ENCODE measurements at regions not wholly inside any gene's neighbourhood (a gene's known extent, or its start where the extent isn't known, plus 50 kb on each side); places are given as distances from the start of the nearest gene placed in this dataset.

DNA sequence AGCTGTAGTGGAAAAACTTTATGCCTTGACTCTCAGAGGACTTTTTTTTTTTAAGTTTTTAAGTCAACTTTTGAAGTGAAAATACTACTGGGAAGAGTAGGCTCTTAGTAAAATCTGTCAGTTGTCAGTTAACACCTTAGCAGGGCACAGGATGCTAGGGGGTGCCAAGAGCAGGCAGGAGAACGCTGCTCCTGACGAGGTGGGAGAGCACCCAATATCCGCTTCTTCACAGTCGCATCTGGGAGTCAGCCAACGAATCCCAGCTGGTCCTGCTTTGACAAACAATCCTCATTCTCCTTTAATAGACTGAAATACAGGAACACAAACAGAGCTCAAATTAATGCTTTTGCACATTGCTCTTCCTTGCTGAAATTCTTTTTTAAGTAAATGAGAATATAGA, 709.5 kb upstream of the ACVR2A start:
- Histone ChIP-seq H3K4me2 (ENCODE audit: low read length, poor library complexity, severe bottlenecking) (no peak overlapping the region), H3K9ac (ENCODE audit: low read length) (no peak overlapping the region), H2AFZ (ENCODE audit: low read depth, low read length) (no peak overlapping the region), H3K4me3 (ENCODE audit: insufficient read depth in 1 of 2, low read depth in 1 of 2, low read length in 2 of 2) (no peak overlapping the region), H3K23ac (ENCODE audit: low read length in 2 of 2) (no peak overlapping the region), H3K18ac (ENCODE audit: low read depth in 1 of 2, low read length in 2 of 2) (no peak overlapping the region), H4K8ac (ENCODE audit: low read length) (no peak overlapping the region), H2BK12ac (ENCODE audit: low read length in 2 of 2) (no peak overlapping the region), H3K4me1 (ENCODE audit: control insufficient read depth, insufficient read depth, low read depth, low read length) (no peaks in the 10 kb centered on the region), H2AK5ac (ENCODE audit: low read length, severe bottlenecking) (no peak overlapping the region), H4K91ac (ENCODE audit: low read length) (no peak overlapping the region), H3K27me3 (ENCODE audit: control insufficient read depth in 1 of 2, insufficient read depth in 1 of 2, low read length in 2 of 2) (no peaks in the 10 kb centered on the region), H3K79me1 (replicated peaks; ENCODE audit: low read length, poor library complexity, severe bottlenecking) (no peaks in the 10 kb centered on the region), H2BK15ac (ENCODE audit: low read depth, poor library complexity, severe bottlenecking) (no peak overlapping the region), H3K36me3 (ENCODE audit: control insufficient read depth in 1 of 2, insufficient read depth in 2 of 2, low read depth in 1 of 2, low read length in 2 of 2) (no peaks in the 10 kb centered on the region), H3K4ac (ENCODE audit: low read depth in 1 of 2, low read length in 2 of 2) (no peak overlapping the region), H3K14ac (ENCODE audit: low read length in 2 of 2) (no peak overlapping the region), H3K9me3 (ENCODE audit: control insufficient read depth, low read length) (no peaks in the 10 kb centered on the region), H3K27ac (ENCODE audit: low read length, poor library complexity, severe bottlenecking) (no peak overlapping the region), H2BK120ac (ENCODE audit: low read depth, low read length) (no peak overlapping the region), H2BK5ac (ENCODE audit: low read depth, low read length, poor library complexity, severe bottlenecking) (no peak overlapping the region)
- 82% methylated on average over 5 of the region's 5 CpGs for WGBS
- DNase-seq = no peak

GRCh38 chr2:147133286-147133908, 711.4 kb upstream of the ACVR2A start:
- no peak for DNase-seq

DNA sequence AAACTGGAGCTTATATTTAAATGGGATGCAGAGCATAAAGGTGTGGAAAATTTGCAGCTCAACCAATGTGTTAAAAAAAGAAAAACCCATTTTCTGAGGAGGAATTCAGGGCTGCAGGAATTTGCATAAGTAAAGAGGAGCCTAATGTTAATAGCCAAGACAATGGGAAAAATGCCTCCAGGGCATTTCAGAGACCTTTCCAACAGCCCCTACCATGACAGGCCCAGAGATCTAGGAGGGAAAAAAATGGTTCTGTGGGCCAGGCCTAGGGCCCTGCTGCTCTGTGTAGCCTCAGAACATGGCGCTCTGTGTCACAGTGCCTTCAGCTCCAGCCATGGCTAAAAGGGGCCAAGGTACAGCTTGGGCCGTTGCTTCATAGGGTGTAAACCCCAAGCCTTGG, 719.7 kb upstream of the ACVR2A start:
- Histone ChIP-seq H2BK12ac (ENCODE audit: low read length in 2 of 2) (no peak overlapping the region), H3K79me1 (replicated peaks; ENCODE audit: low read length, poor library complexity, severe bottlenecking) (no peaks in the 10 kb centered on the region), H2BK120ac (ENCODE audit: low read depth, low read length) (no peak overlapping the region), H3K14ac (ENCODE audit: low read length in 2 of 2) (peak overlapping the region in 1 of 2 experiments; percentile 79), H3K9ac (ENCODE audit: low read length) (no peak overlapping the region), H3K23ac (ENCODE audit: low read length in 2 of 2) (no peak overlapping the region), H3K4me3 (ENCODE audit: insufficient read depth in 1 of 2, low read depth in 1 of 2, low read length in 2 of 2) (no peak overlapping the region), H4K91ac (ENCODE audit: low read length) (no peak overlapping the region), H2AK5ac (ENCODE audit: low read length, severe bottlenecking) (no peak overlapping the region), H4K8ac (ENCODE audit: low read length) (no peak overlapping the region), H3K27me3 (ENCODE audit: control insufficient read depth in 1 of 2, insufficient read depth in 1 of 2, low read length in 2 of 2) (no peaks in the 10 kb centered on the region), H2BK15ac (ENCODE audit: low read depth, poor library complexity, severe bottlenecking) (no peak overlapping the region), H3K4me2 (ENCODE audit: low read length, poor library complexity, severe bottlenecking) (no peak overlapping the region), H3K36me3 (ENCODE audit: control insufficient read depth in 1 of 2, insufficient read depth in 2 of 2, low read depth in 1 of 2, low read length in 2 of 2) (no peaks in the 10 kb centered on the region), H3K4ac (ENCODE audit: low read depth in 1 of 2, low read length in 2 of 2) (no peak overlapping the region), H3K4me1 (ENCODE audit: control insufficient read depth, insufficient read depth, low read depth, low read length) (no peaks in the 10 kb centered on the region), H3K27ac (ENCODE audit: low read length, poor library complexity, severe bottlenecking) (no peak overlapping the region), H2BK5ac (ENCODE audit: low read depth, low read length, poor library complexity, severe bottlenecking) (no peak overlapping the region), H3K9me3 (ENCODE audit: control insufficient read depth, low read length) (peaks cover 16% of the 10 kb centered on the region), H3K18ac (ENCODE audit: low read depth in 1 of 2, low read length in 2 of 2) (no peak overlapping the region), H2AFZ (ENCODE audit: low read depth, low read length) (no peak overlapping the region)
- 66% methylated on average over 2 of the region's 2 CpGs for WGBS
- DNase-seq = no peak

More at GRCh38 chr2:147133286-147133908, 711.4 kb upstream of the ACVR2A start:
- WGBS = no CpG with 5 or more reads among the region's 4 CpGs
- Histone ChIP-seq H3K4me1 (ENCODE audit: control insufficient read depth, insufficient read depth, low read depth, low read length) (no peaks in the 10 kb centered on the region), H2BK12ac (ENCODE audit: low read length in 2 of 2) (no peak overlapping the region), H2AFZ (ENCODE audit: low read depth, low read length) (no peak overlapping the region), H3K9ac (ENCODE audit: low read length) (no peak overlapping the region), H3K27me3 (ENCODE audit: control insufficient read depth in 1 of 2, insufficient read depth in 1 of 2, low read length in 2 of 2) (no peaks in the 10 kb centered on the region), H3K4ac (ENCODE audit: low read depth in 1 of 2, low read length in 2 of 2) (no peak overlapping the region), H4K91ac (ENCODE audit: low read length) (no peak overlapping the region), H2BK120ac (ENCODE audit: low read depth, low read length) (no peak overlapping the region), H3K23ac (ENCODE audit: low read length in 2 of 2) (no peak overlapping the region), H3K14ac (ENCODE audit: low read length in 2 of 2) (no peak overlapping the region), H2BK15ac (ENCODE audit: low read depth, poor library complexity, severe bottlenecking) (no peak overlapping the region), H3K18ac (ENCODE audit: low read depth in 1 of 2, low read length in 2 of 2) (no peak overlapping the region), H3K36me3 (ENCODE audit: control insufficient read depth in 1 of 2, insufficient read depth in 2 of 2, low read depth in 1 of 2, low read length in 2 of 2) (no peaks in the 10 kb centered on the region), H3K9me3 (ENCODE audit: control insufficient read depth, low read length) (no peaks in the 10 kb centered on the region), H3K4me2 (ENCODE audit: low read length, poor library complexity, severe bottlenecking) (no peak overlapping the region), H3K4me3 (ENCODE audit: insufficient read depth in 1 of 2, low read depth in 1 of 2, low read length in 2 of 2) (no peak overlapping the region), H3K79me1 (replicated peaks; ENCODE audit: low read length, poor library complexity, severe bottlenecking) (no peaks in the 10 kb centered on the region), H2AK5ac (ENCODE audit: low read length, severe bottlenecking) (no peak overlapping the region), H2BK5ac (ENCODE audit: low read depth, low read length, poor library complexity, severe bottlenecking) (no peak overlapping the region), H3K27ac (ENCODE audit: low read length, poor library complexity, severe bottlenecking) (no peak overlapping the region), H4K8ac (ENCODE audit: low read length) (no peak overlapping the region)

GRCh38 chr2:147122944-147123343, 721.9 kb upstream of the ACVR2A start:
- no peak overlapping the region for H2AFZ ChIP-seq (ENCODE audit: low read depth, low read length)
- WGBS = 100% methylated on average over 2 of the region's 3 CpGs

More at GRCh38 chr2:147122944-147123343, 721.9 kb upstream of the ACVR2A start:
- H3K4me2 ChIP-seq (ENCODE audit: low read length, poor library complexity, severe bottlenecking) = no peak overlapping the region
- H3K14ac ChIP-seq (ENCODE audit: low read length in 2 of 2) = no peak overlapping the region
- no peak overlapping the region for H3K27ac ChIP-seq (ENCODE audit: low read length, poor library complexity, severe bottlenecking)
- DNase-seq = no peak
- H3K79me1 ChIP-seq (replicated peaks; ENCODE audit: low read length, poor library complexity, severe bottlenecking) = no peaks in the 10 kb centered on the region
- H2AK5ac ChIP-seq (ENCODE audit: low read length, severe bottlenecking) = no peak overlapping the region
- H3K4me1 ChIP-seq (ENCODE audit: control insufficient read depth, insufficient read depth, low read depth, low read length) = no peaks in the 10 kb centered on the region
- H4K8ac ChIP-seq (ENCODE audit: low read length) = no peak overlapping the region
- H3K27me3 ChIP-seq (ENCODE audit: control insufficient read depth in 1 of 2, insufficient read depth in 1 of 2, low read length in 2 of 2) = no peaks in the 10 kb centered on the region
- no peaks in the 10 kb centered on the region for H3K36me3 ChIP-seq (ENCODE audit: control insufficient read depth in 1 of 2, insufficient read depth in 2 of 2, low read depth in 1 of 2, low read length in 2 of 2)
- H2BK5ac ChIP-seq (ENCODE audit: low read depth, low read length, poor library complexity, severe bottlenecking) = no peak overlapping the region
- H2BK120ac ChIP-seq (ENCODE audit: low read depth, low read length) = no peak overlapping the region
- H3K4me3 ChIP-seq (ENCODE audit: insufficient read depth in 1 of 2, low read depth in 1 of 2, low read length in 2 of 2) = no peak overlapping the region
- no peak overlapping the region for H3K9ac ChIP-seq (ENCODE audit: low read length)
- H3K4ac ChIP-seq (ENCODE audit: low read depth in 1 of 2, low read length in 2 of 2) = no peak overlapping the region
- H4K91ac ChIP-seq (ENCODE audit: low read length) = no peak overlapping the region
- H2BK15ac ChIP-seq (ENCODE audit: low read depth, poor library complexity, severe bottlenecking) = no peak overlapping the region
- H3K23ac ChIP-seq (ENCODE audit: low read length in 2 of 2) = no peak overlapping the region
- peaks cover 16% of the 10 kb centered on the region for H3K9me3 ChIP-seq (ENCODE audit: control insufficient read depth, low read length)
- H2BK12ac ChIP-seq (ENCODE audit: low read length in 2 of 2) = no peak overlapping the region
- no peak overlapping the region for H3K18ac ChIP-seq (ENCODE audit: low read depth in 1 of 2, low read length in 2 of 2)
